Fibroblast of lung (primary cell): ENCODE measurements at regions not wholly inside any gene's neighbourhood (a gene's known extent, or its start where the extent isn't known, plus 50 kb on each side); places are given as distances from the start of the nearest gene placed in this dataset.

Experiments used
- CTCF ChIP-seq, 2 donors: IDR thresholded peaks in 1 of 2; conservative IDR thresholded peaks in 1 of 2; 1 replicate in 1 of 2; 2 replicates in 1 of 2; pipeline ENCODE4 v1.5.1; 2011 to 2012; ENCODE audit warnings: low read length in 2 of 2, control low read depth in 1 of 2, inconsistent platforms in 1 of 2, low read depth in 1 of 2, mild to moderate bottlenecking in 1 of 2
- EZH2 ChIP-seq: IDR thresholded peaks from 2 replicates; pipeline ENCODE4 v1.5.1; 2012; ENCODE audit warnings: low read length, control low read depth, mild to moderate bottlenecking; ENCODE audit errors: missing control alignments

- TF ChIP-seq CTCF (conservative IDR thresholded peaks at IDR 0.05 in 1 of 2, IDR thresholded peaks at IDR 0.05 in 1 of 2; ENCODE audit: low read depth in 1 of 2, low read length in 2 of 2) (no peak), EZH2 (no peak)
These were observed 100.2 kb downstream of the SIPA1L2 start for GRCh38 chr1:232529747-232530146.
